NCI-H1930 (cell line): ENCODE measurements at regions not wholly inside any gene's neighbourhood (a gene's known extent, or its start where the extent isn't known, plus 50 kb on each side); places are given as distances from the start of the nearest gene placed in this dataset.

Source experiments
- DNase-seq, 2 experiments: peaks; one replicate each; lab custom pipeline; 2025; lab: John Stamatoyannopoulos, UW

GRCh38 chr1:244347942-244348341 lies 103.8 kb downstream of the ADSS2 start:
- no peak for DNase-seq

- no peak for DNase-seq
These were observed 102.6 kb downstream of the ADSS2 start for GRCh38 chr1:244349103-244349531.

GRCh38 chr1:244349581-244350001 lies 102.1 kb downstream of the ADSS2 start:
- DNase-seq = no peak

- DNase-seq = no peak
These were observed 101.7 kb downstream of the ADSS2 start for GRCh38 chr1:244350027-244350426.

GRCh38 chr1:244352156-244352830 lies 99.4 kb downstream of the ADSS2 start:
- no peak for DNase-seq

- no peak for DNase-seq
These were observed 98.1 kb downstream of the ADSS2 start for GRCh38 chr1:244353551-244354091.

GRCh38 chr1:244354810-244355278 lies 96.9 kb downstream of the ADSS2 start:
- DNase-seq = no peak

- DNase-seq = no peak
These were observed 95.3 kb downstream of the ADSS2 start for GRCh38 chr1:244356376-244356775.
